NCI-H226 (cell line): ENCODE measurements at regions not wholly inside any gene's neighbourhood (a gene's known extent, or its start where the extent isn't known, plus 50 kb on each side); places are given as distances from the start of the nearest gene placed in this dataset.
"Not testable (repeated sequence)": the region's sequence is repeated elsewhere in the genome, so short reads cannot be mapped to it uniquely, and the experiment has no call there.

Source experiments
- DNase-seq: peaks from one replicate; pipeline ENCODE4 v3.0.0-alpha.2; 2015

GRCh38 chr5:67732471-67732870 lies 483.1 kb upstream of the PIK3R1 start:
- DNase-seq: no peak

DNA sequence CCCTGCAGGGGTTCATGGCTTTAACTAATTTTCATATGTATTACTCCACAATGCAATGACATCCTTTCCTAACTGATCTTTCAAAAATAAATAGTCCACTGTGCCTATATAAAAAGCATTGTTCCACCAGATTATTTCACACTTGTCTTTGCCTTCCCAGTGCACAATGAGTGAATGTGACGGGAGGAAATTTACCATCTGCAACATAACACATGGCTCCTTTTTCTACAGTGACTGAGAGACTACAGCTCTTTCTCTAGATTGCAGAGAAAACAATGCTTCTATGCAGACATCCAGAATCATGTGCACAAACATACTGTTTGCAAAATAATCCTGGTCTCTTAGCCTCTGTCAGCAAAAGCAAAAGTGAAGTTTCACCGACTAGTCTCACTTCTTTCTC lies 483.7 kb upstream of the PIK3R1 start:
- DNase-seq: no peak

DNA sequence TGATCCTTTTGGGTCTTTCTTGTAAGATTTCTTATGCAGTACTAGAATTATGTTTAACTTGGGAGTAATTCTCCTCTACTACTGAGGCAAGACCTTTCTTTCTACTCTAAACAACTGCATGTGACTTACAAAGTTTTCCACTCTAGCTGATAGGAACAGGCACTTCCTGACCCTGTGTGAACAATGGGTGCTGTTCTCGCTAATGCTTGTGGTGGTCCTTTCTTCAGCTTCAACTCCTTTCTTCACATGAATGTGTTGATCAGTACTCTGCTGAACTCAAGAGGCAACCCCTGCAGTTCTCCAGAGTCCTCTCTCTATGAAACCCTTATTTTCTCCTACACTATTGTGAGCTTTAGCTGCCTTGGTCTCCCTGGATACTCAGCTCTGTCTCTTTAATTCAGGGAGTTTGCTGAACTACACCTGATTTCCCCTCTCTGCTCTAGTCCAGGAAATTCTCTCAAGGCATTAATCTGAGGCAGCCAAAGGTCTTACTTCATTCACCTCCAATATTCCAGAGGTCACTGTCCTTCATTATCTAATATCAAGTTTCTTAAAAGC lies 484.6 kb upstream of the PIK3R1 start:
- no peak for DNase-seq

- no peak for DNase-seq
Observed at GRCh38 chr5:67728326-67728890, 487.1 kb upstream of the PIK3R1 start.

DNA sequence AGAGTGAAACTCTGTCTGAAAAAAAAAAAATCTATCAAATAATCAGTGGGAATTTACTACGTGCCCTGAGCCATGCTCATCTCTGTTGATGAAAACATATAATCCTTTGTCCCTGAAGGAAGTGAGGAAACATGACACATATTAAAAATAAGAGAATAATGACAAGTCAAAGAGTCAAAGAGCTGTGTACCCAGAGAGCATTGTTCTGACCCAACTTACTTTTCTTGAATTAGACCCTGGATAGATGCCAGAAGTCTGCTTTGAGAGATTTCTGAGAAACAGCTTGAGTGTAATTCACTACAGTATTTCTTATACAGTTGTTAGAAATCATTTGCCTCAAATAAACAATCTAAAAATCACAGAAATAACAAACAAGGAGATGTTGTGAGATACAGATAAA lies 490.0 kb upstream of the PIK3R1 start:
- DNase-seq: no peak

GRCh38 chr5:67724412-67725135 lies 491.0 kb upstream of the PIK3R1 start:
- DNase-seq: no peak

DNA sequence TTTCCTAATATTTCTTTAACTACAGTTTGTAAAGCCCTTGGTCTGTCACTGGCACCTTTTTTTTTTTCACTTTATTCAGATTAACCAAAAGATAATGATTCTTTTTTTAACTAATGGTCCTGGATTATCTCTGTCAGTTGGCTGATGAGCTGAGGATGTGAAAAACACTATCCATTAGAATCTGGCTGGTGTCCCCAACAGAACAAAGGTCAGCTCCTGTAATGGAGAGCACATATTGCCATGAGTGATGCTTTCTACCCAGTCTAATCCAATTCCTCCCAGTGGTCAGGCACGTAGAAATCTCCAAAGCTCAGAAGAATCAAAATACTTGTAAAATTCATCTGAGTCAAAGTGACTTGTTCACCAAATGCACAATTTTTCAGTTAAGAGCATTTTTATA lies 491.7 kb upstream of the PIK3R1 start:
- DNase-seq: no peak

DNA sequence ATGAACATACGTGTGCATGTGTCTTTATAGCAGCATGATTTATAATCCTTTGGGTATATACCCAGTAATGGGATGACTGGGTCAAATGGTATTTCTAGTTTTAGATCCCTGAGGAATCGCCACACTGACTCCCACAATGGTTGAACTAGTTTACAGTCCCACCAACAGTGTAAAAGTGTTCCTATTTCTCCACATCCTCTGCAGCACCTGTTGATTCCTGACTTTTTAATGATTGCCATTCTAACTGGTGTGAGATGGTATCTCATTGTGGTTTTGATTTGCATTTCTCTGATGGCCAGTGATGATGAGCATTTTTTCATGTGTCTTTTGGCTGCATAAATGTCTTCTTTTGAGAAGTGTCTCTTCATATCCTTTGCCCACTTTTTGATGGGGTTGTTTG lies 493.0 kb upstream of the PIK3R1 start:
- not testable (repeated sequence) for DNase-seq

- no peak for DNase-seq
Observed at GRCh38 chr5:67720162-67720772, 495.3 kb upstream of the PIK3R1 start.

- DNase-seq: no peak
Observed at GRCh38 chr5:67702008-67702407, 505.4 kb upstream of the CD180 start.

- no peak for DNase-seq
Observed at GRCh38 chr5:67699560-67699959, 503.0 kb upstream of the CD180 start.

DNA sequence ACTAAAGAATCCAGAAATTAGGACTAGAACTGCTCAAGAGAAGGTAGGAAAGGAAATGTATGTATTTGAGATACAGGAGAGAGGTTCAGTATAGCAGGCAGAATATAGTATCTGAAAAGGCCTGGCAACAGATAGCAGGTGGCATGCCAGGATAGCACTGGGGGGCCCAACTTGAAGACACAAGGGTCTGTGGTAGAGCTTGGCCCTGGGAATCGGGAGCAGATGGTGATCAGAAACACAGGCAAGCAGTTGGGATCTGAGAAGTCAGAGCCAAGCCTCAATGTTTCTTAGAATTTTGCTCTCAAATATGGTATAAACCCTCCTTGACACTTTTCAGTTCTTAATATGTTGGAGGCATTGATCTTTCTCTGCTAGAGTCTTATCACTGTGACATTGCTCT lies 499.8 kb upstream of the CD180 start:
- DNase-seq: no peak

GRCh38 chr5:67695369-67695768 lies 498.8 kb upstream of the CD180 start:
- no peak for DNase-seq

DNA sequence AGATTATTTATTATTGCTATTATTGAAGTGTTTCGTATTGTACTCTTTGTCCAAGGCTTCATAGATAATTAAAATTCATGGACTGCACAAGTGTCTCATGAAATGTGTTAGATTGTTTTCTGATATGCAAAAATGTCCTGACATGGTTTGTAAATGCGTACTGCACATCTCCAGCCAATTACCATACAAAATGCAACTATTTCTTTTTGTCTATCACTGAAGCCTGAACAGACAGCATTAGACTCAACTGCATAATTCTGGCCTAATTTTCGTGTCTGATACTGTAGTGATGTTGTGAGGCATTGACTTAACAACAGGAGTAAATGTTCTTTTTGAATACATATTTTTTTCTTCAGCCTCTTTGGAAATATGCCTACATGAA lies 498.2 kb upstream of the CD180 start:
- DNase-seq: no peak

DNA sequence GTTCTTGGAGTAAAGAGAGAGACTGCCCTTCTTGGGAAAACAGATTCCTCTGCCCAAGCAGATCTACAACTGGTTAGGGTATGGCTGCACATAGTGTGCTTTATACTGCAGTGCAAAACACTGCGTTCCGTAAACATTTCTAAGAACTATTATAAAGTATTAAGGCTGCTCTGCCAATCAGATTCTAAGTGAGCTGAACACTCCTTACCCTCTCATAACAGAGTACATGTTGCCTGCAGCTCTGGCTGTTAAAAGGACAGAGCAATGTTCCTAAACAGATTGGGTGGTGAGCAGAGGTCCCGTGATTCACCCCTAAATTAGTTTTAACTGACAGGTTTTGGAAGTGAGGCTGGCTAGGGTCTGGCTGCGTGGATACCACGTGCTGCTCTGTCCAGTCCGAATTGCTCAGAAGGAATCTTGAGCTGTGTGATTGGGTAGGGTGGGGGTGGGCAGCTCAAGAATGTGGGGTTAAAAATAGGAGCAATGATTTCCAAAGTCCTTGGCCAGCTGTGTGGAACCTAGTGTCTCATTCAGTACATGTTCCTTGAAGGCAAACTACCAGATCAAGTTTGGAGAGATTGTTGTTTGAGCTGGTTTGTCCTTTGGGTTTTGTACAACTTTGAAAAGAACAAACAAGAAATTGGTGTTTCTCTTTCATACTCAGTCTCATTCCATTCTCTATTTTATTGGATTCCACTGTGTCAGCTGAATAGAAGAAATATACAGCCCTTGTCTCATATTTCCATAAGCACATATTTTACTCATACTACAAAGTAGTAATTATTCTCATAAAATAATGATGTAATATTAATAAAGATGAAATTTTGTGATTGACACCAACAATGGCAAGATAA lies 497.6 kb upstream of the CD180 start:
- no peak for DNase-seq

DNA sequence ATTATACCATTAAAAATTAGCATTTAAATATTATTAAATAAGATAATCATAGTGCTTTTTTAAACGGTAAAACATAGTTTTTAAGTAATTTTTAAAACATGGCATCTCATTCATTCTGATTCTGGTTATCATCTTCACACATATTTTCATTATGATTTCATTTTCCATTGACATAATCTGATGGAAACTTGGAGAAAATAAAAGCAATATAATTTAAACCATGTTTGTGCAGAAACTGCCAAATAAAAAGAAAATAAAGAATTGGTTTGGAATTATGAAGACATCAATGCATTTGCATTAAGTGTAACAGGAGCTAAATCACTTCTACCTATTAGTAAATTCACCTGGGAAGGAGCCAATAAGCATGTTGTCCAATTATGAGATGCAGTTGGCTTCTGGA lies 490.1 kb upstream of the CD180 start:
- no peak for DNase-seq

- no peak for DNase-seq
Observed at GRCh38 chr5:67681703-67682102, 485.1 kb upstream of the CD180 start.

DNA sequence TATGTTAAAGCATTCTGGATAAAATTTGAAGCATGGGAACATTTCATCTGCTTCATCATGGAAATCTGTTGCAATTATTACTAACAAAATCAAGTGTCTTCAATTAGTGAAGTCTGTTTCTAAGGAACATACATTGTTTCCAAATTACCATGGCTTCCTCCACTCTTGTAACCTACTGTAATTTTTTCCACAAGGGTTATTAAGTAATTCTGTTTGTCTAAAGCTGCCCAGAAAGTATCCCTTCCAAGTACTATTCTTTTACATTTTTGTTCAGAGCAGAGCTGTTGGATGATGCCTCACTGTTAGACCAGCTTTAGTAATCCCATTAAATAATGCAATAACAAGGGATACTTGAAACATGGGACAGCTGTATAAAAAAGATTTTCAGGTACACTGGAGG lies 483.5 kb upstream of the CD180 start:
- no peak for DNase-seq

DNA sequence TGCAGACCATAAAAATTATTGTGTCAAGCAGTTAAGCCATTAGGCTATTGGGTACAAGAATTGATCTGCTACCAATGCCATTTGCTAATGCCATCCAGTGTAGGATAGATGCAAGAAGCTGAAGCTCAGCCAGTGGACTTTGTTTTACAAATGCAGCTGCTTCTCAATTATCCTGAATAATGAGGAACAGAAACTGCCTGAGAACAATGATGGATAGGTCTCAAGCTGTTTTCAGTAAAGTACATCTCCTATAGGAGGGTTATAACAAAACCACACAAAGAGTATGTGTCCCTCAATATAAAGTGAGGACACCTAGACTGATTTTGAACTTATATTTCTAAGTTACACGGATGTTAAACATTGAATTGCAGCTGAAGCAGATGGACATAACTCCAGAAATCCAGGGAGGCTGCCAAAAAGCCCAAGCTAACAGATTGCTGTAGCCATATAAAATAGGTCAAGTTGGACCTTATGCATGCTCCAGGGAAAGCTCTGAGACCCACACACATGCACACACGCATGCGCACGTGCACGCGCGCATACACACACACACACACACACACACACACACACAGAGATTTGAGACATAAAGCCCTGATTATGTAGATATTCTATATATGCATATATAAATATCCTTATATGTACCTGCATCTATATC lies 482.7 kb upstream of the CD180 start:
- DNase-seq: no peak

DNA sequence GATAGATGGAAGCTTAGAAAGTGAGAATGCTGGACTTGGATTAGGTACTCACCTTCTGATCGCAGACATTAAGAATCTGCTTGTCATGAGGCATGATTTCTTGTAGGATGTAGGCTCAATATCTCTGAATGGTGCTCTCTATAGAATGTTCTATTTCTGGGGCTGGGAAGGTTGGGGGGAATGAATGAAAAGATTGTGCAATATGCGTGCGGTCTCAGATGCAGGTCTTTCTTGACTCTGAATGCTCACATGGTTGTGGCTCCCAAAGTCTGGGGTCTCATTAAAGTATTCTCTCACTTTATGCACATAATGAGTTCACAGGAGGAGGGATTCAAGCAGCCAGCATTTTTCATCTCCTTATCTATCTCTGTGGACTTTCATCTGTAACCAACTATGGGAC lies 482.0 kb upstream of the CD180 start:
- DNase-seq: no peak

DNA sequence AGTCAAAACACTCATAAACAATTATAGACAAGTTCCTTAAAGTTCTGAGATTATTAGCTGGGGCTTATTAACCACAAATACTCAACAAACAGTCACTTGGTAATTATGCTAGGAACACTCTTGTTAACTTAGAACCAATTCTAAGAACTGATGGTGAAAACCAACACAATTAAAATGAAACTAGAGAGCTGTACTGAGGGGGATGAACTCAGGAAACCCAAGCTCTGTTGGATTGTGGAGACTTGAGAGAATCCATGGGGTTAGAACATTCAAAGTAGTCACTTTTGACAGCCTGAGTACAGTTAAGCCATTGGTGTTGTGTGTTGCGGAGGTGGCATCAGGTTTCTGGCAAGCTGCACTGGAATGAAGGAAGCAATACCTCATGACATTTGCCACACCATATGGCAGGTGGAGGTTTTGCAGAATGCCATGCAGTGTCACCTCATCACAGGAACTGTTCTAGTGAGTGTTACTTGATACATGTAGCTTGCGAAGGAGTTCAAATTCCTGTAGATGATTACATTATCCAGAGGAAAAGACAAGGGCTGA lies 480.9 kb upstream of the CD180 start:
- DNase-seq: no peak

DNA sequence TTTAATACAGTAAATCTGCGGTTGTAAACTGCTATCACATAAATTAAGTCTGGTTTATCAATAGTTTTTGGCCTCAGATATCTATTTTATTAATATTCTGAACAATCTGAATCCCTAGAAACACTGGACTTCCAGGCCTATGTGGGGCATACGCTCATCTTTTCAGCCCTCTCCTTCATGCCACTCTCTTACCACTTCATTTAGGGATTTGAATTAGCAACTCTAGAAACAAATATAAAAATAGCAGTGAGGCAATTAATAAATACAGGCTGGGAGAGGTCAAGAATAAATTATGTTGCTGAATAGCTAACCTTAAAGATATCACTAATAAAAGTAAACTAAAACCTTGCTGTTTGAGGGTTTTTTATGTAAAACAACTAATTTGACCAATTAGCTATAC lies 480.3 kb upstream of the CD180 start:
- no peak for DNase-seq
